ENCODE measurements at regions not wholly inside any gene's neighbourhood (a gene's known extent, or its start where the extent isn't known, plus 50 kb on each side); places are given as distances from the start of the nearest gene placed in this dataset.

GRCh38 chr19:34828156-34828555 lies 55.1 kb upstream of the ZNF599 start:
- DNase-seq (ENCODE audit: low spot score) = no peak
- in situ Hi-C loops (cut with HindIII; ENCODE audit: low sequenced_read_pairs) = no loop called here

GRCh38 chr19:34825212-34825611 lies 52.2 kb upstream of the ZNF599 start:
- in situ Hi-C loops (cut with HindIII; ENCODE audit: low sequenced_read_pairs) = no loop called here
- no peak for DNase-seq (ENCODE audit: low spot score)

- DNase-seq (ENCODE audit: low spot score) = no peak
- in situ Hi-C loops (cut with HindIII; ENCODE audit: low sequenced_read_pairs) = no loop called here
Measured at GRCh38 chr19:34824686-34825085, 51.7 kb upstream of the ZNF599 start.

Measured in G401 (cell line).